ENCODE measurements at regions not wholly inside any gene's neighbourhood (a gene's known extent, or its start where the extent isn't known, plus 50 kb on each side); places are given as distances from the start of the nearest gene placed in this dataset.

- TF ChIP-seq, protein P1, sequence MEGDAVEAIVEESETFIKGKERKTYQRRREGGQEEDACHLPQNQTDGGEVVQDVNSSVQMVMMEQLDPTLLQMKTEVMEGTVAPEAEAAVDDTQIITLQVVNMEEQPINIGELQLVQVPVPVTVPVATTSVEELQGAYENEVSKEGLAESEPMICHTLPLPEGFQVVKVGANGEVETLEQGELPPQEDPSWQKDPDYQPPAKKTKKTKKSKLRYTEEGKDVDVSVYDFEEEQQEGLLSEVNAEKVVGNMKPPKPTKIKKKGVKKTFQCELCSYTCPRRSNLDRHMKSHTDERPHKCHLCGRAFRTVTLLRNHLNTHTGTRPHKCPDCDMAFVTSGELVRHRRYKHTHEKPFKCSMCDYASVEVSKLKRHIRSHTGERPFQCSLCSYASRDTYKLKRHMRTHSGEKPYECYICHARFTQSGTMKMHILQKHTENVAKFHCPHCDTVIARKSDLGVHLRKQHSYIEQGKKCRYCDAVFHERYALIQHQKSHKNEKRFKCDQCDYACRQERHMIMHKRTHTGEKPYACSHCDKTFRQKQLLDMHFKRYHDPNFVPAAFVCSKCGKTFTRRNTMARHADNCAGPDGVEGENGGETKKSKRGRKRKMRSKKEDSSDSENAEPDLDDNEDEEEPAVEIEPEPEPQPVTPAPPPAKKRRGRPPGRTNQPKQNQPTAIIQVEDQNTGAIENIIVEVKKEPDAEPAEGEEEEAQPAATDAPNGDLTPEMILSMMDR (IDR thresholded peaks at IDR 0.05; ENCODE audit: low read depth, low read length, missing control alignments): no peak
- in situ Hi-C loops (cut with HindIII; ENCODE audit: low sequenced_read_pairs): no loop called here
- DNase-seq (ENCODE audit: low read depth): no peak
- no peak overlapping the region for H3K4me3 ChIP-seq (ENCODE audit: low read depth, low read length)
Measured at GRCh38 chr2:175567435-175568061, 386.0 kb upstream of the ATP5MC3 start.

- TF ChIP-seq, protein P1 (IDR thresholded peaks at IDR 0.05; ENCODE audit: low read depth, low read length, missing control alignments): no peak
- in situ Hi-C loops (cut with HindIII; ENCODE audit: low sequenced_read_pairs): no loop called here
- no peak overlapping the region for H3K4me3 ChIP-seq (ENCODE audit: low read depth, low read length)
- no peak for DNase-seq (ENCODE audit: low read depth)
Measured at GRCh38 chr2:175560521-175561169, 379.1 kb upstream of the ATP5MC3 start.

DNA sequence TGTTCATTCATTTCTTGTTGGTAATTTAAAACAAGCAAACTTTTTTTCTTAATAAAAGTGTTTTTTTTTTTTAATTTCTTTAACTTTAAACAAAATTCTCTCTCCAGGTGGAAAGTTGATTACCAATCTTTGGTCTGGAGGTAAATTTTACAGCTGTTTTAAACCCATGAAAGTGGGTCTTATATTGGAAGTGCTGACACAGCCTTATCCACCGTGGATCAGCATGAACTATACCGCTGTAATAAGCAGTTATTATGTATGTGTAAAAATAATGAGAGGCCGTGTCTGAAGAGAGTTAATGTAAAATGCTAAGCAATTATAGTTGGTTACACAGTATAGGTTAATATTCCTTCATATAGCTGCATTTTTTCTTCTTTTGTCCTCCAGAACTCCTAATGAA is 378.1 kb upstream of the ATP5MC3 start:
- in situ Hi-C loops (cut with HindIII; ENCODE audit: low sequenced_read_pairs): no loop called here
- TF ChIP-seq, protein P1 (IDR thresholded peaks at IDR 0.05; ENCODE audit: low read depth, low read length, missing control alignments): no peak

DNA sequence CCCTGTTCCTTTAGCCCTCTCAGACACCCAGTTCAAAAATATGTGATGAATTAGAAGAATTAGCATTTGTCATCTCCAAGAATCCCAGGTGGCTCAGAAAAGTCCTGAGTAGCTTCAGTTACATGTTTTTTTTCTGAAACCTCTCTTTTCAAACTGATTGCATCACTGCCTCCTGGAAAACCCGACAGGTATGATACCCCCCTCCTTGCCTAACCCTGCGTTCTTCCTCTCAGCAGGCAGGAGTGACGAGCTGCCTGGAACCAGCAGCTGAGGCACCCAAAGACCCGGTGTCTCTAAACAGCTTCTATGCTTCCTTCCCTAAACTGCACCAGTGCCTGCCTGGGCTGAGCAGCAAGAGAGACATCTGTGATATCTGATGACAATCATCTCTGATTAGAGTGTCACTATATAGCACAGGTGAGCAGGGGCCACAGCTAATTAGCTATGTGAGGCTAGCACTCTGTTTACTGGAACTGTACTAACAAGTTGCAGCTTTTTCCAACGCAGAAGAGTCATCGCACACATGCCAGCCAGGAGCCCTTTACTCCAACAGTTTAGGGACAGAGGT is 376.4 kb upstream of the ATP5MC3 start:
- DNase-seq (ENCODE audit: low read depth): no peak
- H3K4me3 ChIP-seq (ENCODE audit: low read depth, low read length): no peak overlapping the region
- in situ Hi-C loops (cut with HindIII; ENCODE audit: low sequenced_read_pairs): no loop called here
- TF ChIP-seq, protein P1 (IDR thresholded peaks at IDR 0.05; ENCODE audit: low read depth, low read length, missing control alignments): no peak

More for the DNA sequence above, 378.1 kb upstream of the ATP5MC3 start:
- DNase-seq (ENCODE audit: low read depth): no peak
- H3K4me3 ChIP-seq (ENCODE audit: low read depth, low read length): no peak overlapping the region

DNA sequence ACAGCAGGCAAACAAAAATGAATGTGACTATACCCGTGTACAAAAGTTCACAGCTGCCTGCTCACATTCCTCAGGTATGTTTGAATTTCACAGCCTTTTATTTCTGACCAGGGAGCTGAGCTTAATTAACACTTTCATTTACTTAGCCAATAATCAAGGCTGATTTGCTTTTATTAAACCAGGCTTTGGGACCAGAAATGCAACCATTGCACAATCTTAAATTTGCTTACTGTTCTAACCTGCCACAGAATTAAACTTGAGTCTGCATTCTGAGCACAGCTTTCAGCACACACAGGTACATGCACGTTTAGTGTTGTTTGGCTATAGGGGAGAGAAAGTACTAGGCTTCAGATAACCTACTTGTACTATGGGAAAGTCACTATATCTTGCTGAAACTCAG is 372.4 kb upstream of the ATP5MC3 start:
- in situ Hi-C loops (cut with HindIII; ENCODE audit: low sequenced_read_pairs): no loop called here
- TF ChIP-seq, protein P1 (IDR thresholded peaks at IDR 0.05; ENCODE audit: low read depth, low read length, missing control alignments): no peak
- no peak for DNase-seq (ENCODE audit: low read depth)
- no peak overlapping the region for H3K4me3 ChIP-seq (ENCODE audit: low read depth, low read length)

GRCh38 chr2:175552902-175553301 is 371.4 kb upstream of the ATP5MC3 start:
- H3K4me3 ChIP-seq (ENCODE audit: low read depth, low read length): no peak overlapping the region
- DNase-seq (ENCODE audit: low read depth): no peak
- TF ChIP-seq, protein P1 (IDR thresholded peaks at IDR 0.05; ENCODE audit: low read depth, low read length, missing control alignments): no peak
- in situ Hi-C loops (cut with HindIII; ENCODE audit: low sequenced_read_pairs): no loop called here
